Suprapubic skin (tissue), 4 donors: ENCODE measurements at regions not wholly inside any gene's neighbourhood (a gene's known extent, or its start where the extent isn't known, plus 50 kb on each side); places are given as distances from the start of the nearest gene placed in this dataset.

Experiments
- DNase-seq, 2 donors: peaks; one replicate each; pipeline ENCODE4 v3.0.0-alpha.2; 2019; ENCODE audit warnings: low spot score in 2 of 2
- H3K27ac ChIP-seq: fragments of 200-600 bp; sonication (generic); one replicate; pipeline ENCODE4 v1.5.1; 2019
- H3K27me3 ChIP-seq: fragments of 200-600 bp; sonication (generic); one replicate; pipeline ENCODE4 v1.5.1; 2019
- H3K36me3 ChIP-seq: fragments of 200-600 bp; sonication (generic); one replicate; pipeline ENCODE4 v1.5.1; 2019
- H3K4me1 ChIP-seq: fragments of 200-600 bp; sonication (generic); one replicate; pipeline ENCODE4 v1.5.1; 2019
- H3K4me3 ChIP-seq: fragments of 200-600 bp; sonication (generic); one replicate; pipeline ENCODE4 v1.5.1; 2019; ENCODE audit warnings: mild to moderate bottlenecking
- H3K9me3 ChIP-seq: fragments of 200-600 bp; sonication (generic); one replicate; pipeline ENCODE4 v1.5.1; 2019
- CTCF ChIP-seq, 2 donors: fragments of 200-600 bp in 1 of 2; fragments of 450-650 bp in 1 of 2; sonication (generic) in 1 of 2; IDR thresholded peaks; one replicate each; pipeline ENCODE4 v1.5.1; 2016 to 2019; ENCODE audit warnings: antibody characterized with exemption in 2 of 2, mild to moderate bottlenecking in 1 of 2, moderate library complexity in 1 of 2
- EP300 ChIP-seq: sonication (generic); formaldehyde crosslinking; IDR thresholded peaks from one replicate; pipeline ENCODE4 v1.6.1; 2017; ENCODE audit warnings: antibody characterized with exemption
- POLR2A ChIP-seq, 2 donors: fragments of 450-650 bp; IDR thresholded peaks; one replicate each; pipeline ENCODE4 v1.6.1; 2017; ENCODE audit warnings: antibody characterized with exemption in 2 of 2, mild to moderate bottlenecking in 2 of 2, moderate library complexity in 2 of 2
- POLR2AphosphoS5 ChIP-seq, 3 donors: sonication (generic); formaldehyde crosslinking; IDR thresholded peaks; one replicate each; pipeline ENCODE4 v1.6.1; 2017; ENCODE audit warnings: antibody characterized with exemption in 3 of 3
- WGBS: methylation state at CpG from one replicate; pipeline ENCODE4 v1.1.5; 2018; 5-methylcytosine and 5-hydroxymethylcytosine counted together

- no peak for TF ChIP-seq POLR2A (IDR thresholded peaks at IDR 0.05)
- no peak for TF ChIP-seq POLR2AphosphoS5 (IDR thresholded peaks at IDR 0.05)
- TF ChIP-seq CTCF (IDR thresholded peaks at IDR 0.05), result no peak
- TF ChIP-seq EP300, result no peak
- 82% methylated on average over 3 of the region's 5 CpGs for WGBS
Observed at GRCh38 chr16:5861241-5861640, 763.6 kb upstream of the EEF2KMT start.

GRCh38 chr16:5858180-5858579, 760.6 kb upstream of the EEF2KMT start:
- Histone ChIP-seq H3K4me1 (no peaks in the 10 kb centered on the region), H3K27ac (no peak overlapping the region), H3K4me3 (no peak overlapping the region), H3K9me3 (no peaks in the 10 kb centered on the region), H3K27me3 (no peaks in the 10 kb centered on the region), H3K36me3 (no peaks in the 10 kb centered on the region)
- 27% methylated on average over 4 of the region's 4 CpGs for WGBS
- TF ChIP-seq CTCF (IDR thresholded peaks at IDR 0.05) (no peak), POLR2AphosphoS5 (IDR thresholded peaks at IDR 0.05) (no peak), EP300 (no peak), POLR2A (IDR thresholded peaks at IDR 0.05) (no peak)
- no peak for DNase-seq

More at GRCh38 chr16:5861241-5861640, 763.6 kb upstream of the EEF2KMT start:
- no peak overlapping the region for H3K27ac ChIP-seq
- no peaks in the 10 kb centered on the region for H3K27me3 ChIP-seq
- no peaks in the 10 kb centered on the region for H3K36me3 ChIP-seq
- H3K4me1 ChIP-seq, result no peaks in the 10 kb centered on the region
- no peak overlapping the region for H3K4me3 ChIP-seq
- no peak for DNase-seq
- peaks cover 3% of the 10 kb centered on the region for H3K9me3 ChIP-seq

GRCh38 chr16:5854027-5854426, 756.4 kb upstream of the EEF2KMT start:
- WGBS, result 77% methylated on average over 5 of the region's 5 CpGs
- Histone ChIP-seq H3K4me1 (no peaks in the 10 kb centered on the region), H3K36me3 (no peaks in the 10 kb centered on the region), H3K9me3 (no peaks in the 10 kb centered on the region), H3K27ac (no peak overlapping the region), H3K4me3 (no peak overlapping the region), H3K27me3 (no peaks in the 10 kb centered on the region)
- DNase-seq, result no peak
- TF ChIP-seq POLR2A (IDR thresholded peaks at IDR 0.05), result no peak
- no peak for TF ChIP-seq EP300
- TF ChIP-seq POLR2AphosphoS5 (IDR thresholded peaks at IDR 0.05), result no peak
- TF ChIP-seq CTCF (IDR thresholded peaks at IDR 0.05), result no peak

GRCh38 chr16:5852151-5852550, 754.6 kb upstream of the EEF2KMT start:
- 55% methylated on average over 5 of the region's 6 CpGs for WGBS
- Histone ChIP-seq H3K36me3 (no peaks in the 10 kb centered on the region), H3K27ac (no peak overlapping the region), H3K9me3 (no peaks in the 10 kb centered on the region), H3K4me3 (no peak overlapping the region), H3K27me3 (no peaks in the 10 kb centered on the region), H3K4me1 (no peaks in the 10 kb centered on the region)
- no peak for DNase-seq
- no peak for TF ChIP-seq POLR2A (IDR thresholded peaks at IDR 0.05)
- TF ChIP-seq CTCF (IDR thresholded peaks at IDR 0.05), result no peak
- TF ChIP-seq POLR2AphosphoS5 (IDR thresholded peaks at IDR 0.05), result no peak
- no peak for TF ChIP-seq EP300

GRCh38 chr16:5851393-5851982, 753.9 kb upstream of the EEF2KMT start:
- DNase-seq, result no peak
- TF ChIP-seq POLR2A (IDR thresholded peaks at IDR 0.05) (no peak), POLR2AphosphoS5 (IDR thresholded peaks at IDR 0.05) (no peak), EP300 (no peak), CTCF (IDR thresholded peaks at IDR 0.05) (no peak)
- no peaks in the 10 kb centered on the region for H3K27me3 ChIP-seq
- no peaks in the 10 kb centered on the region for H3K36me3 ChIP-seq
- H3K27ac ChIP-seq, result no peak overlapping the region
- no peaks in the 10 kb centered on the region for H3K4me1 ChIP-seq
- H3K9me3 ChIP-seq, result no peaks in the 10 kb centered on the region
- WGBS, result 46% methylated on average over 13 of the region's 13 CpGs
- H3K4me3 ChIP-seq, result no peak overlapping the region
